SK-N-SH (cell line): ENCODE measurements at regions not wholly inside any gene's neighbourhood (a gene's known extent, or its start where the extent isn't known, plus 50 kb on each side); places are given as distances from the start of the nearest gene placed in this dataset.
A peak's percentile ranks its signal among the peaks of the same experiment; 100 is the strongest.

Experiments used
- CTCF ChIA-PET: fragments of 300-600, 350-600 bp; formaldehyde crosslinking; extraction: SDS; loops from one replicate; lab custom pipeline; 2021; lab: Yijun Ruan, JAX
- POLR2A ChIA-PET: fragments of 350-600 bp; sonication (Branson Sonifier 250); formaldehyde crosslinking; extraction: SDS; loops from one replicate; lab custom pipeline; 2020; ENCODE audit warnings: antibody characterized with exemption, inconsistent platforms; lab: Yijun Ruan, JAX
- DNase-seq: peaks from one replicate; pipeline ENCODE4 v3.0.0; 2012
- H2AFZ ChIP-seq: fragments of 200-600 bp; sonication (generic); 2 replicates; pipeline ENCODE4 v1.8.1; 2016; ENCODE audit warnings: antibody characterized with exemption, mild to moderate bottlenecking, low read depth
- H3F3A ChIP-seq: fragments of 200-600 bp; sonication (generic); replicated peaks from 2 replicates; pipeline ENCODE3; 2016; ENCODE audit warnings: antibody characterized with exemption, mild to moderate bottlenecking; ENCODE audit not compliant: insufficient read depth
- H3K27ac ChIP-seq, 2 experiments: fragments of 200-500 bp in 1 of 2; fragments of 200-600 bp in 1 of 2; sonication (Bioruptor generic) in 1 of 2; sonication (generic), shearing (Covaris generic) in 1 of 2; 2 replicates each; pipeline versions ENCODE4 v1.5.1 to v1.6.1; 2014 to 2016; ENCODE audit warnings: low read depth in 2 of 2, inconsistent platforms in 1 of 2, low read length in 1 of 2, mild to moderate bottlenecking in 1 of 2, mixed read lengths in 1 of 2
- H3K27me3 ChIP-seq: fragments of 200-600 bp; sonication (generic), shearing (Covaris generic); 2 replicates; pipeline ENCODE4 v1.6.1; 2016; ENCODE audit warnings: mixed run types; ENCODE audit not compliant: insufficient read depth
- H3K36me3 ChIP-seq, 2 experiments: fragments of 200-500 bp in 1 of 2; fragments of 200-600 bp in 1 of 2; sonication (Bioruptor generic) in 1 of 2; sonication (generic) in 1 of 2; replicated peaks in 1 of 2; 2 replicates each; pipeline versions ENCODE3 to v1.5.1; 2014 to 2016; ENCODE audit warnings: low read length in 1 of 2, mild to moderate bottlenecking in 1 of 2; ENCODE audit not compliant: insufficient read depth in 2 of 2, control insufficient read depth in 1 of 2
- H3K4me1 ChIP-seq, 2 experiments: fragments of 200-500 bp in 1 of 2; fragments of 200-600 bp in 1 of 2; sonication (Bioruptor generic) in 1 of 2; sonication (generic), shearing (Covaris generic) in 1 of 2; 2 replicates each; pipeline versions ENCODE4 v1.5.1 to v1.6.1; 2014 to 2016; ENCODE audit warnings: low read depth in 1 of 2, low read length in 1 of 2, mixed run types in 1 of 2; ENCODE audit not compliant: insufficient read depth in 2 of 2, control insufficient read depth in 1 of 2
- H3K4me2 ChIP-seq: fragments of 200-600 bp; sonication (generic), shearing (Covaris generic); 2 replicates; pipeline ENCODE4 v1.6.1; 2017; ENCODE audit warnings: mixed run types
- H3K4me3 ChIP-seq, 2 experiments: fragments of 200-500 bp in 1 of 2; fragments of 200-600 bp in 1 of 2; sonication (Bioruptor generic) in 1 of 2; sonication (generic), shearing (Covaris generic) in 1 of 2; 2 replicates each; pipeline versions ENCODE4 v1.5.1 to v1.8.1; 2014 to 2016; ENCODE audit warnings: low read depth in 2 of 2, inconsistent platforms in 1 of 2, low read length in 1 of 2, mild to moderate bottlenecking in 1 of 2, mixed read lengths in 1 of 2, moderate library complexity in 1 of 2
- H3K79me2 ChIP-seq: fragments of 200-600 bp; sonication (generic); 2 replicates; pipeline ENCODE4 v1.8.1; 2017; ENCODE audit warnings: mild to moderate bottlenecking; ENCODE audit not compliant: insufficient read depth
- H3K9ac ChIP-seq: fragments of 200-600 bp; sonication (generic); 2 replicates; pipeline ENCODE4 v1.6.1; 2017; ENCODE audit warnings: mixed run types
- H3K9me2 ChIP-seq: fragments of 200-600 bp; sonication (generic); 2 replicates; pipeline ENCODE4 v1.6.1; 2017; ENCODE audit warnings: mixed run types
- H3K9me3 ChIP-seq: fragments of 200-600 bp; sonication (generic); 2 replicates; pipeline ENCODE4 v1.6.1; 2017; ENCODE audit warnings: mixed run types, mild to moderate bottlenecking, moderate library complexity
- H4K20me1 ChIP-seq: fragments of 200-600 bp; sonication (generic); 2 replicates; pipeline ENCODE4 v1.6.1; 2017; ENCODE audit warnings: mild to moderate bottlenecking, mixed run types; ENCODE audit not compliant: insufficient read depth
- CHD2 ChIP-seq: fragments of 150-350 bp; IDR thresholded peaks from 2 replicates; pipeline ENCODE4 v1.6.1; 2018; ENCODE audit warnings: low read length; ENCODE audit not compliant: partially characterized antibody
- CTCF ChIP-seq: fragments of 200-600 bp; sonication (generic); IDR thresholded peaks from 2 replicates; pipeline ENCODE4 v1.6.1; 2017; ENCODE audit warnings: antibody characterized with exemption, mild to moderate bottlenecking, moderate library complexity
- IRF3 ChIP-seq: fragments of 150-350 bp; IDR thresholded peaks from 2 replicates; pipeline ENCODE4 v1.6.1; 2016; ENCODE audit warnings: mild to moderate bottlenecking, low read depth, low read length
- MAX ChIP-seq: IDR thresholded peaks from 2 replicates; pipeline ENCODE4 v1.4.0; 2012; ENCODE audit warnings: low read depth
- RAD21 ChIP-seq: IDR thresholded peaks from 2 replicates; pipeline ENCODE4 v1.6.1; 2012; ENCODE audit warnings: mild to moderate bottlenecking, low read length
- RFX5 ChIP-seq: IDR thresholded peaks from 2 replicates; pipeline ENCODE4 v1.6.1; 2012; ENCODE audit warnings: mild to moderate bottlenecking, improper control_type of control experiment, low read length
- SMC3 ChIP-seq: IDR thresholded peaks from 2 replicates; pipeline ENCODE4 v1.6.1; 2012; ENCODE audit warnings: low read depth, low read length, improper control_type of control experiment
- USF1 ChIP-seq: IDR thresholded peaks from 2 replicates; pipeline ENCODE4 v1.4.0; 2012; ENCODE audit warnings: low read depth, borderline replicate concordance
- WGBS: methylation state at CpG from one replicate; pipeline ENCODE4 v1.1.6; 2017; ENCODE audit warnings: low lambda C conversion rate; 5-methylcytosine and 5-hydroxymethylcytosine counted together

GRCh38 chr15:92224843-92225242, 168.8 kb upstream of the ST8SIA2 start:
- H3F3A ChIP-seq = no peaks in the 10 kb centered on the region
- 41% methylated on average over 2 of the region's 2 CpGs for WGBS
- no peaks in the 10 kb centered on the region for H3K27me3 ChIP-seq
- no peak overlapping the region for H3K9ac ChIP-seq
- no peak for DNase-seq
- H3K4me1 ChIP-seq = no peaks in the 10 kb centered on the region
- H3K36me3 ChIP-seq = no peaks in the 10 kb centered on the region
- TF ChIP-seq CHD2 (no peak), CTCF (no peak), IRF3 (no peak), RFX5 (no peak), MAX (no peak), USF1 (no peak)
- TF ChIP-seq, all 33 proteins: peak for 0
- Histone ChIP-seq H3K9me3 (no peaks in the 10 kb centered on the region), H4K20me1 (no peaks in the 10 kb centered on the region), H3K9me2 (no peaks in the 10 kb centered on the region), H2AFZ (no peak overlapping the region), H3K4me3 (no peak overlapping the region), H3K79me2 (no peaks in the 10 kb centered on the region), H3K4me2 (no peak overlapping the region), H3K27ac (no peak overlapping the region)
- POLR2A ChIA-PET = no interaction called here
- CTCF ChIA-PET = interaction anchor here (1.9 kb wide), 1 partner anchor 127 kb away, joined by 12 read pairs; no protein-coding TSS in a partner anchor

- no peak overlapping the region for H3K9ac ChIP-seq
- no peaks in the 10 kb centered on the region for H3K4me1 ChIP-seq
- no peaks in the 10 kb centered on the region for H3F3A ChIP-seq
- no peaks in the 10 kb centered on the region for H3K27me3 ChIP-seq
- peak overlapping the region in 1 of 2 experiments; percentile 19; a peak in 1 of 4 replicates for H3K4me3 ChIP-seq
- 15% methylated on average over 6 of the region's 6 CpGs for WGBS
- no peaks in the 10 kb centered on the region for H3K36me3 ChIP-seq
- peak; percentile 28; the same call in 1 of the 2 replicates for TF ChIP-seq CTCF
- no peak for TF ChIP-seq USF1
- TF ChIP-seq RAD21 = peak; percentile 63
- peak; percentile 35 for TF ChIP-seq SMC3
- H3K9me3 ChIP-seq = no peaks in the 10 kb centered on the region
- no peak overlapping the region for H3K27ac ChIP-seq
- H2AFZ ChIP-seq = no peak overlapping the region
- peak; percentile 22 for DNase-seq
- H3K79me2 ChIP-seq = no peaks in the 10 kb centered on the region
- H3K9me2 ChIP-seq = no peaks in the 10 kb centered on the region
- POLR2A ChIA-PET = interaction anchor here (0.6 kb wide), 1 partner anchor 207 kb away, joined by 3 read pairs; no protein-coding TSS in a partner anchor
- H4K20me1 ChIP-seq = no peaks in the 10 kb centered on the region
- CTCF ChIA-PET = interaction anchor here (0.6 to 1.9 kb wide), 6 partner anchors 10 to 136 kb away, joined by 3 to 12 read pairs (median 4); no protein-coding TSS in a partner anchor
- H3K4me2 ChIP-seq = no peak overlapping the region
These were observed 167.6 kb upstream of the ST8SIA2 start for GRCh38 chr15:92226020-92226612.
